HepG2 (cell line): ENCODE measurements at regions not wholly inside any gene's neighbourhood (a gene's known extent, or its start where the extent isn't known, plus 50 kb on each side); places are given as distances from the start of the nearest gene placed in this dataset.

Source experiments
- BRD4 ChIP-seq: sonication (generic); formaldehyde crosslinking; IDR thresholded peaks from 2 replicates; pipeline ENCODE4 v1.4.0; 2020; ENCODE audit warnings: missing genetic modification reagents
- GABPB1 ChIP-seq: IDR thresholded peaks from 2 replicates; pipeline ENCODE4 v1.6.1; 2016; ENCODE audit warnings: mild to moderate bottlenecking, missing genetic modification reagents, moderate library complexity, missing compliant biosample characterization
- POLR2A ChIP-seq, 2 experiments: IDR thresholded peaks; 2 replicates each; pipeline ENCODE4 v1.6.1; 2011; ENCODE audit warnings: low read depth in 2 of 2, low read length in 2 of 2, mild to moderate bottlenecking in 1 of 2, moderate library complexity in 1 of 2; ENCODE audit not compliant: insufficient read depth in 1 of 2
- ZNF589 ChIP-seq: sonication (generic); formaldehyde crosslinking; conservative IDR thresholded peaks from 2 replicates; pipeline ENCODE4 v1.8.0; 2022; ENCODE audit warnings: mild to moderate bottlenecking, moderate library complexity, missing genetic modification reagents
- TF ChIP-seq, protein P1 (sequence below): IDR thresholded peaks from 2 replicates; pipeline ENCODE4 v1.6.1; 2016; ENCODE audit warnings: low read depth, missing genetic modification reagents, missing compliant biosample characterization

DNA sequence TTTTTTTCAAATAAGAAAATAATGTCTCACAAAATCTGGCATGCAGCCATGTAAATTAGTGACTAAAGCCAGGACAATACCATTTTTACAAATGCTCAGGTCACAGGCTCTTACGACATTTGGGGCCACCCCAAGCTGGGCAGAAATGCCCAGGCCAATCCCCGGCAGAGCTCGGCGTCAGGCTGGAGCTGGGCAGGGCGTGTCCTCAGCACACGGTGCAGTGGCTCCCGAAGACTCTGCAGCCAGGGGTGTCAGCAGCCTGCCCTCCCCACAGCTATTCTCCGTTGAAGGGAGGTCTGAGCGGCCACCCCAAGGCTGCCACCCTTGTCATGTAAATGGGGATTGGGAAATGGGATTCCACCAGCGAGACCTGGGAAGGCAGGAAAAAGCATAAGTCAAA lies 158.6 kb downstream of the DICER1 start:
- TF ChIP-seq BRD4 (no peak), GABPB1 (CRISPR knock-in tag) (no peak), POLR2A (IDR thresholded peaks at IDR 0.05; ENCODE audit: insufficient read depth in 1 of 2, low read depth in 2 of 2, low read length in 2 of 2) (no peak), ZNF589 (no peak)
- TF ChIP-seq, protein P1, sequence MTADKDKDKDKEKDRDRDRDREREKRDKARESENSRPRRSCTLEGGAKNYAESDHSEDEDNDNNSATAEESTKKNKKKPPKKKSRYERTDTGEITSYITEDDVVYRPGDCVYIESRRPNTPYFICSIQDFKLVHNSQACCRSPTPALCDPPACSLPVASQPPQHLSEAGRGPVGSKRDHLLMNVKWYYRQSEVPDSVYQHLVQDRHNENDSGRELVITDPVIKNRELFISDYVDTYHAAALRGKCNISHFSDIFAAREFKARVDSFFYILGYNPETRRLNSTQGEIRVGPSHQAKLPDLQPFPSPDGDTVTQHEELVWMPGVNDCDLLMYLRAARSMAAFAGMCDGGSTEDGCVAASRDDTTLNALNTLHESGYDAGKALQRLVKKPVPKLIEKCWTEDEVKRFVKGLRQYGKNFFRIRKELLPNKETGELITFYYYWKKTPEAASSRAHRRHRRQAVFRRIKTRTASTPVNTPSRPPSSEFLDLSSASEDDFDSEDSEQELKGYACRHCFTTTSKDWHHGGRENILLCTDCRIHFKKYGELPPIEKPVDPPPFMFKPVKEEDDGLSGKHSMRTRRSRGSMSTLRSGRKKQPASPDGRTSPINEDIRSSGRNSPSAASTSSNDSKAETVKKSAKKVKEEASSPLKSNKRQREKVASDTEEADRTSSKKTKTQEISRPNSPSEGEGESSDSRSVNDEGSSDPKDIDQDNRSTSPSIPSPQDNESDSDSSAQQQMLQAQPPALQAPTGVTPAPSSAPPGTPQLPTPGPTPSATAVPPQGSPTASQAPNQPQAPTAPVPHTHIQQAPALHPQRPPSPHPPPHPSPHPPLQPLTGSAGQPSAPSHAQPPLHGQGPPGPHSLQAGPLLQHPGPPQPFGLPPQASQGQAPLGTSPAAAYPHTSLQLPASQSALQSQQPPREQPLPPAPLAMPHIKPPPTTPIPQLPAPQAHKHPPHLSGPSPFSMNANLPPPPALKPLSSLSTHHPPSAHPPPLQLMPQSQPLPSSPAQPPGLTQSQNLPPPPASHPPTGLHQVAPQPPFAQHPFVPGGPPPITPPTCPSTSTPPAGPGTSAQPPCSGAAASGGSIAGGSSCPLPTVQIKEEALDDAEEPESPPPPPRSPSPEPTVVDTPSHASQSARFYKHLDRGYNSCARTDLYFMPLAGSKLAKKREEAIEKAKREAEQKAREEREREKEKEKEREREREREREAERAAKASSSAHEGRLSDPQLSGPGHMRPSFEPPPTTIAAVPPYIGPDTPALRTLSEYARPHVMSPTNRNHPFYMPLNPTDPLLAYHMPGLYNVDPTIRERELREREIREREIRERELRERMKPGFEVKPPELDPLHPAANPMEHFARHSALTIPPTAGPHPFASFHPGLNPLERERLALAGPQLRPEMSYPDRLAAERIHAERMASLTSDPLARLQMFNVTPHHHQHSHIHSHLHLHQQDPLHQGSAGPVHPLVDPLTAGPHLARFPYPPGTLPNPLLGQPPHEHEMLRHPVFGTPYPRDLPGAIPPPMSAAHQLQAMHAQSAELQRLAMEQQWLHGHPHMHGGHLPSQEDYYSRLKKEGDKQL (CRISPR knock-in tag) = no peak
